ENCODE measurements at regions not wholly inside any gene's neighbourhood (a gene's known extent, or its start where the extent isn't known, plus 50 kb on each side); places are given as distances from the start of the nearest gene placed in this dataset.

GRCh38 chr15:81766829-81767475, 278.9 kb downstream of the MEX3B start:
- WGBS, 2 donors: 83% methylated on average over 1 of the region's 1 CpG
- intact Hi-C loops (cut with DNase I): no loop called here

GRCh38 chr15:81765816-81766215, 280.0 kb downstream of the MEX3B start:
- H3K36me3 ChIP-seq (ENCODE audit: control insufficient read depth in 1 of 2, insufficient read depth in 2 of 2, low read length in 1 of 2): no peaks in the 10 kb centered on the region
- no peaks in the 10 kb centered on the region for H3K4me1 ChIP-seq (ENCODE audit: control insufficient read depth in 1 of 2, insufficient read depth in 2 of 2, low read length in 2 of 2)
- no peak overlapping the region for H3K4me3 ChIP-seq (ENCODE audit: low read length in 2 of 2)
- H3K9me3 ChIP-seq (ENCODE audit: control insufficient read depth, low read length): peaks cover 2% of the 10 kb centered on the region
- H3K27ac ChIP-seq (ENCODE audit: low read depth in 1 of 2, low read length in 2 of 2): no peak overlapping the region
- intact Hi-C loops (cut with DNase I): no loop called here
- H3K27me3 ChIP-seq (ENCODE audit: control insufficient read depth in 1 of 2, insufficient read depth in 2 of 2, low read length in 1 of 2): no peaks in the 10 kb centered on the region
- DNase-seq (no peak), ATAC-seq (ENCODE audit: low FRiP score) (no peak)
- WGBS, 2 donors: 89 to 90% methylated on average over 2 of the region's 2 CpGs

More at GRCh38 chr15:81766829-81767475, 278.9 kb downstream of the MEX3B start:
- Histone ChIP-seq H3K4me3 (ENCODE audit: low read length in 2 of 2) (no peak overlapping the region), H3K9me3 (ENCODE audit: control insufficient read depth, low read length) (peaks cover 2% of the 10 kb centered on the region), H3K27ac (ENCODE audit: low read depth in 1 of 2, low read length in 2 of 2) (no peak overlapping the region), H3K36me3 (ENCODE audit: control insufficient read depth in 1 of 2, insufficient read depth in 2 of 2, low read length in 1 of 2) (no peaks in the 10 kb centered on the region), H3K4me1 (ENCODE audit: control insufficient read depth in 1 of 2, insufficient read depth in 2 of 2, low read length in 2 of 2) (no peaks in the 10 kb centered on the region), H3K27me3 (ENCODE audit: control insufficient read depth in 1 of 2, insufficient read depth in 2 of 2, low read length in 1 of 2) (no peaks in the 10 kb centered on the region)
- DNase-seq: no peak
- no peak for ATAC-seq (ENCODE audit: low FRiP score)

GRCh38 chr15:81763304-81763703, 282.5 kb downstream of the MEX3B start:
- Histone ChIP-seq H3K4me3 (ENCODE audit: low read length in 2 of 2) (no peak overlapping the region), H3K36me3 (ENCODE audit: control insufficient read depth in 1 of 2, insufficient read depth in 2 of 2, low read length in 1 of 2) (no peaks in the 10 kb centered on the region), H3K4me1 (ENCODE audit: control insufficient read depth in 1 of 2, insufficient read depth in 2 of 2, low read length in 2 of 2) (no peaks in the 10 kb centered on the region), H3K27ac (ENCODE audit: low read depth in 1 of 2, low read length in 2 of 2) (no peak overlapping the region), H3K27me3 (ENCODE audit: control insufficient read depth in 1 of 2, insufficient read depth in 2 of 2, low read length in 1 of 2) (no peaks in the 10 kb centered on the region), H3K9me3 (ENCODE audit: control insufficient read depth, low read length) (no peaks in the 10 kb centered on the region)
- ATAC-seq (ENCODE audit: low FRiP score): no peak
- 87 to 96% methylated on average over 1 of the region's 1 CpG for WGBS, 2 donors
- no peak for DNase-seq
- intact Hi-C loops (cut with DNase I): no loop called here

- 97 to 99% methylated on average over 8 of the region's 8 CpGs for WGBS, 2 donors
- DNase-seq: no peak
- intact Hi-C loops (cut with DNase I): no loop called here
Observed at GRCh38 chr15:81760686-81761085, 285.1 kb downstream of the MEX3B start.

GRCh38 chr15:81758818-81759284, 287.0 kb downstream of the MEX3B start:
- intact Hi-C loops (cut with DNase I): no loop called here
- 53 to 71% methylated on average over 2 of the region's 2 CpGs for whole genome bisulfite sequencing, 2 donors

More at GRCh38 chr15:81760686-81761085, 285.1 kb downstream of the MEX3B start:
- Histone ChIP-seq H3K36me3 (ENCODE audit: control insufficient read depth in 1 of 2, insufficient read depth in 2 of 2, low read length in 1 of 2) (no peaks in the 10 kb centered on the region), H3K4me1 (ENCODE audit: control insufficient read depth in 1 of 2, insufficient read depth in 2 of 2, low read length in 2 of 2) (no peaks in the 10 kb centered on the region), H3K9me3 (ENCODE audit: control insufficient read depth, low read length) (no peaks in the 10 kb centered on the region), H3K27me3 (ENCODE audit: control insufficient read depth in 1 of 2, insufficient read depth in 2 of 2, low read length in 1 of 2) (no peaks in the 10 kb centered on the region), H3K27ac (ENCODE audit: low read depth in 1 of 2, low read length in 2 of 2) (no peak overlapping the region), H3K4me3 (ENCODE audit: low read length in 2 of 2) (no peak overlapping the region)
- ATAC-seq (ENCODE audit: low FRiP score): no peak

GRCh38 chr15:81755626-81756025, 290.2 kb downstream of the MEX3B start:
- H3K36me3 ChIP-seq (ENCODE audit: control insufficient read depth in 1 of 2, insufficient read depth in 2 of 2, low read length in 1 of 2): no peaks in the 10 kb centered on the region
- H3K4me3 ChIP-seq (ENCODE audit: low read length in 2 of 2): no peak overlapping the region
- H3K27ac ChIP-seq (ENCODE audit: low read depth in 1 of 2, low read length in 2 of 2): no peak overlapping the region
- DNase-seq: no peak
- no peaks in the 10 kb centered on the region for H3K27me3 ChIP-seq (ENCODE audit: control insufficient read depth in 1 of 2, insufficient read depth in 2 of 2, low read length in 1 of 2)
- 78 to 81% methylated on average over 4 of the region's 4 CpGs for WGBS, 2 donors
- intact Hi-C loops (cut with DNase I): no loop called here
- no peak for ATAC-seq (ENCODE audit: low FRiP score)
- no peaks in the 10 kb centered on the region for H3K4me1 ChIP-seq (ENCODE audit: control insufficient read depth in 1 of 2, insufficient read depth in 2 of 2, low read length in 2 of 2)
- H3K9me3 ChIP-seq (ENCODE audit: control insufficient read depth, low read length): no peaks in the 10 kb centered on the region

More at GRCh38 chr15:81758818-81759284, 287.0 kb downstream of the MEX3B start:
- no peaks in the 10 kb centered on the region for H3K36me3 ChIP-seq (ENCODE audit: control insufficient read depth in 1 of 2, insufficient read depth in 2 of 2, low read length in 1 of 2)
- no peaks in the 10 kb centered on the region for H3K4me1 ChIP-seq (ENCODE audit: control insufficient read depth in 1 of 2, insufficient read depth in 2 of 2, low read length in 2 of 2)
- H3K27ac ChIP-seq (ENCODE audit: low read depth in 1 of 2, low read length in 2 of 2): no peak overlapping the region
- DNase-seq (no peak), ATAC-seq (ENCODE audit: low FRiP score) (no peak)
- no peaks in the 10 kb centered on the region for H3K9me3 ChIP-seq (ENCODE audit: control insufficient read depth, low read length)
- no peak overlapping the region for H3K4me3 ChIP-seq (ENCODE audit: low read length in 2 of 2)
- H3K27me3 ChIP-seq (ENCODE audit: control insufficient read depth in 1 of 2, insufficient read depth in 2 of 2, low read length in 1 of 2): no peaks in the 10 kb centered on the region

GRCh38 chr15:81754078-81754477, 291.7 kb downstream of the MEX3B start:
- DNase-seq: no peak
- H3K27me3 ChIP-seq (ENCODE audit: control insufficient read depth in 1 of 2, insufficient read depth in 2 of 2, low read length in 1 of 2): no peaks in the 10 kb centered on the region
- H3K27ac ChIP-seq (ENCODE audit: low read depth in 1 of 2, low read length in 2 of 2): no peak overlapping the region
- no peak for ATAC-seq (ENCODE audit: low FRiP score)
- no peaks in the 10 kb centered on the region for H3K9me3 ChIP-seq (ENCODE audit: control insufficient read depth, low read length)
- intact Hi-C loops (cut with DNase I): no loop called here
- WGBS, 2 donors: 5 to 6% methylated on average over 1 of the region's 1 CpG
- H3K4me1 ChIP-seq (ENCODE audit: control insufficient read depth in 1 of 2, insufficient read depth in 2 of 2, low read length in 2 of 2): no peaks in the 10 kb centered on the region
- H3K36me3 ChIP-seq (ENCODE audit: control insufficient read depth in 1 of 2, insufficient read depth in 2 of 2, low read length in 1 of 2): no peaks in the 10 kb centered on the region
- no peak overlapping the region for H3K4me3 ChIP-seq (ENCODE audit: low read length in 2 of 2)

- intact Hi-C loops (cut with DNase I): no loop called here
- H3K36me3 ChIP-seq (ENCODE audit: control insufficient read depth in 1 of 2, insufficient read depth in 2 of 2, low read length in 1 of 2): no peaks in the 10 kb centered on the region
- H3K27ac ChIP-seq (ENCODE audit: low read depth in 1 of 2, low read length in 2 of 2): no peak overlapping the region
- no peaks in the 10 kb centered on the region for H3K9me3 ChIP-seq (ENCODE audit: control insufficient read depth, low read length)
- H3K27me3 ChIP-seq (ENCODE audit: control insufficient read depth in 1 of 2, insufficient read depth in 2 of 2, low read length in 1 of 2): no peaks in the 10 kb centered on the region
- DNase-seq (no peak), ATAC-seq (ENCODE audit: low FRiP score) (no peak)
- no peaks in the 10 kb centered on the region for H3K4me1 ChIP-seq (ENCODE audit: control insufficient read depth in 1 of 2, insufficient read depth in 2 of 2, low read length in 2 of 2)
- H3K4me3 ChIP-seq (ENCODE audit: low read length in 2 of 2): no peak overlapping the region
- WGBS, 2 donors: 79 to 81% methylated on average over 4 of the region's 4 CpGs
Observed at GRCh38 chr15:81752974-81753373, 292.8 kb downstream of the MEX3B start.

GRCh38 chr15:81752546-81752942, 293.3 kb downstream of the MEX3B start:
- Histone ChIP-seq H3K27me3 (ENCODE audit: control insufficient read depth in 1 of 2, insufficient read depth in 2 of 2, low read length in 1 of 2) (no peaks in the 10 kb centered on the region), H3K4me1 (ENCODE audit: control insufficient read depth in 1 of 2, insufficient read depth in 2 of 2, low read length in 2 of 2) (no peaks in the 10 kb centered on the region), H3K4me3 (ENCODE audit: low read length in 2 of 2) (no peak overlapping the region), H3K36me3 (ENCODE audit: control insufficient read depth in 1 of 2, insufficient read depth in 2 of 2, low read length in 1 of 2) (no peaks in the 10 kb centered on the region), H3K27ac (ENCODE audit: low read depth in 1 of 2, low read length in 2 of 2) (no peak overlapping the region), H3K9me3 (ENCODE audit: control insufficient read depth, low read length) (no peaks in the 10 kb centered on the region)
- DNase-seq (peak; percentile 73 to 74), ATAC-seq (ENCODE audit: low FRiP score) (no peak)
- intact Hi-C loops (cut with DNase I): no loop called here
- 54 to 56% methylated on average over 3 of the region's 3 CpGs for WGBS, 2 donors
